Right ventricle myocardium inferior (tissue), 1 donor: ENCODE measurements at regions not wholly inside any gene's neighbourhood (a gene's known extent, or its start where the extent isn't known, plus 50 kb on each side); places are given as distances from the start of the nearest gene placed in this dataset.
A peak's percentile ranks its signal among the peaks of the same experiment; 100 is the strongest.

Source experiments
- ATAC-seq: fragments of 200-7000 bp; cut with Tn5 transposase; one replicate; pipeline ENCODE4 v1.9.1; 2020; ENCODE audit warnings: mild to moderate bottlenecking, moderate library complexity
- DNase-seq: peaks from one replicate; pipeline ENCODE4 v3.0.0; 2021; ENCODE audit errors: missing footprints
- intact Hi-C: fragments of 100-400 bp; cut with DNase I; formaldehyde crosslinking; loops from one replicate; pipeline ENCODE4 v1.11.0; 2022
- donor health status: DM: no; HTN: yes; CAD: no; lungs with severe emphysema.

DNA sequence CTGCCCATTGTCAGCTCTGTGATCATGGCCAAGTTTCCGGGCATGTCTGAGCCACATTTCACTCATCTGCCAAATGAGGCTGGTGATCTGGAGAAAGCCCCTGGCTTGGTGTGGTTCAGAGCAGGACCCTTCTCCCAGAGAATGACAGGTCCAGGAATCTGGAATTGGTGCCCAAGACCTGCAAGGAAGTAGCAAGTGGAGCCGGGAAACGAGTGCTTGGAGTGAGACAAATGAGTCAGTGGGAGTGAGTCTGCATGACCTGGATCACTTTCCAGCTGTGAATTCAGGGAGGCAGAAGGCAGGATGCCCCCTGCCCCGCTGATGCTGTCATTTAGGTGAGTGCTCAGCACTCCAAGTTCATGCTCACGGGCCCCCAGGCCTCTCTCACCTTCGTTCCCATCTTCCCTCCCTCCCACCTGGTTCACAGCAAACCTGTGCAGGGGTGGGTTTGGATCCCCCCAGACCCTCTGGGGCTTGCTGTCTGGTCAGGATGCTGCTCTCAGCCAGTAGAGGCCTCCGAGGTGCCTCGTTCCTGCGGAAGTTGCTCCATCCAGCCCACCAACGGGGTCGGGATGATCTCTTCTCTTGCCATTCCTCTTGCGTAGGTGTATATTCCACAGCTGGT lies 104.4 kb downstream of the INHBB start:
- intact Hi-C loops = no loop called here
- no peak for DNase-seq

DNA sequence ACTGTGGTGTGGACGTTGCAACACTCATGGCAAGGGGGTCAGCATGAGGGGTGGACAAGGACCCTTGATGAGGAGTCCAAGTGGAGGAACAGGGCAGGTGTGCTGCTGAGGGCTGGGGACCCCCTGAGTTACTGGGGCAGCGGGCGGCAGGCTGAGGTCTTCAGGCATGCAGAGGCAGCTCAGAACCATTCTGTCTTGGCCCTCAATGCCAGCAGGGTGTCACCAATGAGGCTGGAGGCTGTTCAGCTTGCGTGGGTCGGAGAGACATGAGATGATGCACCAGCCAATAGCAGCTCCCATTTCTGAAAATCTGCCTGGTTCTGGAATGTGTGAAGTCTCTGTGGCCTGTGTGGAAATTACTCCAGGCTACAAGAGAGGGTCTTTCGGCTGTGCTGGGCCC lies 105.4 kb downstream of the INHBB start:
- ATAC-seq (no peak), DNase-seq (no peak)
- intact Hi-C loops = no loop called here

More for the DNA sequence above, 104.4 kb downstream of the INHBB start:
- no peak for ATAC-seq

DNA sequence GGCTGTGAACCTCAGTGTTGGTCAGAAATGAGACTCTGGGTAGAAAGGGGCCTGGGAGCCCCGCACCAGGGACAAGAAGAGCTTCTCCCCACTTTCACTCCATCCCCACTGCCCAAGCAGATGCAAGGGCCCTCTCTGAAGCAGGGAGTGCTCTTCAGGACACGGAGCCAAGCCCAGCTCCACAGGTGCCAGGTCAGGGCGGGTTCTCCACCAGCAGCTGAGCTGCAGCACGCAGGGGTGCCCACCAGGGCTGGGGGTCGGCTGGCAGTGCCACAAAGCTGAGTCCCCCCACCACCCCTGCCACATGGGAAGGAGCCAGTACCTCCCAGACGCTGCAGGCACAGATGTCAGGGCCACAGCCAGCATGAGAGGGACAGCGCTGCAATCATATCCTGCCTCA lies 106.2 kb downstream of the INHBB start:
- intact Hi-C loops = no loop called here
- DNase-seq (no peak), ATAC-seq (no peak)

DNA sequence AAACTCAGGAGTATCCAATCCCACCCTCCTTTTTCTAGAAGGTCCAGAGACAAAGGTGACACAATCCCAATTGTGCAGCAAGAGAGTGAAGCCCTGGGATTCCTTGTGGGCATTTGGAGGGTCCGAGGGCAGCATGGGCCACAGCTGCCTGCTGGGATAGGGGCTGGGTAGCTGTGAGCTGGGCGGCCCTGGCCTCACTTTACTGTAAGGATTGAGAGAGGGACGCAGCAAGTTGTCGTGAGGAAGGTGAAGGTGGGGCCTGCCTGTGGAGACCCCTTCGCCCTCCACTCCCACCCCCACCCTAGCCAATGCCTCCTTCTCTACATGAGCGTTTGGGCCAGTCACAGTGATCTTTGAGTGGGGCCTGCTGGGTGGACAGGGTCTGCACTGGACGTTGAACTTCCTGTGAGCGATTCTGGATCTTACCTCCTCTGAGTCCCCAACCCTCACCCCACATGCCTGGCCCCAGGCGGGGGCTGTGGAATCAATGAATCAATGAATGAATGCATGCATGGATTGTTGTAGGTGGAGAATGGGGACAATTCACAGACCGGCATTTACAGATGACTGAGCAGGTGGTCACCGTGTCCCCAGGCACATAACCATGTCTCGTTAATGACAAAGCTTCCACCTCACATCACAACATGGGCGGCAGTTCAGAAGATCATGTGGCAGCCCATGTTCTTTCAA lies 107.2 kb downstream of the INHBB start:
- intact Hi-C loops = no loop called here
- ATAC-seq = no peak
- peak; percentile 62 for DNase-seq

DNA sequence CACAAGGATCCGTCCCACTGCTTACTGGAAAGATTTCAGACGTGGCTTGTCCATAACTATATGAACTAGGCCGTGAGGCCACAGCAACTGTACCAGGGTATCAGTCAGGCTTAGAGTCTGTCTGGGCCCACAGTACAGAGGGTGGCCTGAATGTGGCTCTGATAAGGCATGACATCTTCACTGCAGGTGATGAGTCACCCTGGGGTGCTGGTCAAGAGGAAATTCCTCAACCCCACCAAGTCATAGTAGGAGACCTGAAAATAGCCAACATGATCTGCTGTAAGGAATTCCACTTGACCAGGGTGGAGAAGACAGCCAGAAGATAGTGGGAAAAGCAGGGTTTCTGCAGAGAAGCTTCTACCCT lies 107.7 kb downstream of the INHBB start:
- intact Hi-C loops = no loop called here
- ATAC-seq = no peak

DNA sequence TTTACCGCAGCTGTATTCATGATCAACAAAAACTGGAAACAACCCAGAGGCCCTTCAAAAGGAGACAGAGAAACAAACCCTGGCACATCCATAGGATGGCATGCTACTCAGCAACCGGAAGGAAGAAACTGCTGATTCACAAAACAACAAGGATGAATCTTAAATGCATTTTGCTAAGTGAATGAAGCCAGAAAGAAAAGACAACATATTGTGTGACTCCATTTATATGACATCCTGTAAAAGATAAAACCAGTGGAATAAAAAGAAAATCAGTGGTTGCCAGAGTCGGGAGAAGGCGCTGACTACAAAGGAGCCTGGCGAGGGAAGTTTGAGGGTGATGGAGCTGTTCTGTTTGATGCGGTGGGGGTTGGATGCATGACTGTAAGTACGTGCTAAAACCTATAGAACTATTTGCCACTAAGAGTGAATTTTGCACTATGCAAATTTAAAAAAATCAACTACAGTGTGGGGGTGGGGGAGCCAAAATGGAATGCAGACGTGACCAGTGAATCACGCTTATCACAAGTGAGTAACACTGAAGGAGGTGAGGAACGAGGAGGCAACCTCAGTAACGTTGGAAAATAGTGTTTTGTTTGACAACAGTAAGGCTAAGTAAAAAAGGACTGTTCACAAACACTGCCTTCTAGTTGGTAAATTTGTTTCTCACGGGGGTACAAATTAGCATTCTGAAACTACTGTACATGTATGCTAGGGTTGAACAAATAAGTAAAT lies 108.9 kb downstream of the INHBB start:
- DNase-seq (no peak), ATAC-seq (no peak)
- intact Hi-C loops = no loop called here

More for the DNA sequence above, 107.7 kb downstream of the INHBB start:
- no peak for DNase-seq

DNA sequence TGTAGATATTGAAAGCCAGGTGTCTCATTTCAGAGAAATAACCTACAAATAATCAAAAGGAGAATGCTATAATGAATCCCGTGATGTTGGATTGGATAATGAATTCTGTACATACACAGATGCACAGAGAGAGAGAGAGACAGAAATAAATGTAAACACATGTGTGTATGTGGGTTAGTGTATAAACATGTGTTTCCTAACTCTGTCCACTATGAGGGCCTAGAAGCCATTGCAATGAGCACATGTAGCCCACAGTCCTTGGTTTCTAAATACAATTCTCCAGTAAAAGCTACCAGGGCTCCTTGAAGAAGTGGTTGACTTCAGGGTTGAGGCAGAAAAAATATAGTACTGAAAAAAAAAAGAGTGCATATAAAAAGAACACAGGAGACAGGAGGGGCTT lies 109.5 kb downstream of the INHBB start:
- DNase-seq (no peak), ATAC-seq (no peak)
- intact Hi-C loops = no loop called here

DNA sequence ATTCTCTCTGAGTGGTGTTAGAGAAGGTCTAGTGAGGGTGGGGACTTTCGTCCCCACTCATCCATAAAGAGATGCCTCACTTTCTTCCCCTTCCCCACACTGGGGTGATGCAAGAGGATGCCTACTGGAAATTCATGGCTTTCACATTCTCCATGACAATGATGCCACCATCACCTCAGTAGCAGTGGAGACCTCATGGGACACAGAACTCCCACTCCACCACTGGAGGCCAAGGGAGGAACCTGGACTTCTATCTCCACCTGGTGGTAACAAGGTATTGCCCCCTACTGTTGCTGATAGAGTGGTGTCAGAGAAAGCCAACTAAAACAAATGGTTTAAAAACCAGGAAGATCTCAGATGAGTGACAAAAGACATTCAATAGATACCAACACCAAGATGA lies 110.9 kb downstream of the INHBB start:
- intact Hi-C loops = no loop called here
- ATAC-seq = no peak
- no peak for DNase-seq

DNA sequence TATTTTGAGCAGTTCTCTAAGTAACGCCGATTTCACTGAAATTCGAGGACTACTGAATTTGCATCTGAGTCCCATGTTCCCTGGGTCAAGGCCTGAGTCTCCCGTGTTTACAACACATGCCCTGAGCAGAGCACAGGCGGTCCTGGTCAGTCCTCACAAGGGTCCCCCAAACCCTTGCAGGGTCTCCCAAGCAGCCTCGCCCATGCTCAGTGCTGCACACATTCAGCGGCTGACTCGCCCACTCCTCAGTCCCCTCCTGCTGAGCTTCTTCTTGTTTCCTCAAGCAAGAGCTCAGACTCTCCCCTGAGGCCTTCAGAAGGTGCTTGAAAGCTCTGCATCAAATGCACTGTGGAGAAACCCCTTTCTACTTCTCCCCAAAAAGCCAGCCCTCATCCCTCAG lies 114.6 kb downstream of the INHBB start:
- intact Hi-C loops = no loop called here
- no peak for ATAC-seq

DNA sequence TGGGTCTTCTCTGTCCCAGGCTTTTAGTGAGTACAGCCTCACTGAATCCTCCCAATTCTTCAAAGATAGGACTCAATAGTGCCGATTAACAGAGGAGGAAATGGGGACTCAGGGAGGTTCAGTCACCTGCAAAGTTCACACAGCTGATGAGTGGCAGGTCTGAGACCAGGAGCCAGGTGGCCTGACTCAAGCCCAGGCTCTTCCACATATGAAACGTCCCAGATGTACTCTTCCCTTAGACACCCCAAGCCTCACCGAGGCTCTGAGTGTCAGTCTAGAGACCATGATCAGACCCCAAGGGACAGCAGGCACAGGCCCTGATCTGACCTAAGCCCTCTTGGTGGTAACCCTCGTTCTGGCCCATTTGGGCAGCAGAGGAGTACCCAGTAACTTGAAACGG lies 115.2 kb downstream of the INHBB start:
- intact Hi-C loops = no loop called here
- ATAC-seq = no peak
- DNase-seq = no peak

More for the DNA sequence above, 114.6 kb downstream of the INHBB start:
- no peak for DNase-seq

DNA sequence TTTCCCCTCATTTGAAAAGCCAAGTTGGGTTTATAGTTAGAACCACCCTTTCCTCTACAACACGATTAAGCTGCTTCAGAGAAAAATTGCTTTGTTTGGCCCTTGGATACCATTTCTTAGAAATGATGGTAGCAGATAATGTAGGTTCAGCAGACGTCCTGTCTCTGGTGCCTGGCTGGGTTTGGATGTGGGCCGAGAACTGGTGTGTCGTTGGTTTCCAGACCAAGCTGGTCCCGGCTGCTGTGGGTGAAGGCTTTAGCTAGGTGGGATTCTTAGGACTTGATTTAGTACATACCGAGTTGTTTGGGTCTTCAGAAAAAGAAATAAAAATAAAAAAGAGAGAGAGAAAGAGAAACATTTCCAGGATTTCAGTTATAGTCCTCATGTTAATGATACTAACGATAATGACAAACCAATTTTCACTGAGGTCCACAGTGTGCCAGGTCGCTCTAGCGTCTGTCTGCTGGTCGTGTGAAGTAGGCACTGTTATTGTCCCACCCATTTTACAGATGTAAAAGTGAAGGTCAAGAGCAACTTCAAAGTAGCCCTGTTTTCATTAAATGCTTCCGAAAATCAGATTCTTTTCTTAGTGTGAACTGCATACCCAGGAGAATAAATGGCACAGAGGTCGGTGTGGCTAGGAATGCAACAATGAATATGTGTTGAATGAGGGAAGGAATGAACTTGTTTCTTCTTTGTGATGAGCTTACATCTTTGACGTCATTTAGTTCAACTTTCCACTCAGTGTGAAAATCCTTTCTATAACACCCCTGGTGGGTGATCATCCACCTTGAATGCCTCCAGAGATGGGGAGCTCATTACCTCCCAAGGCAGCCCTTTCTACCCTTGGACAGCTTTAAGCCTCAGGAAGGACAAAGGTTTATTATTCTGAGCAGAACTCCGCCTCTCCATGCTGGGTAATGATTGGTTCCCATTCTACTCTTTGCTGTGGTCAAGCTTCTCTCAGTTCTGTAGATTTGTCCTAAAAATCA lies 115.9 kb downstream of the INHBB start:
- no peak for ATAC-seq

DNA sequence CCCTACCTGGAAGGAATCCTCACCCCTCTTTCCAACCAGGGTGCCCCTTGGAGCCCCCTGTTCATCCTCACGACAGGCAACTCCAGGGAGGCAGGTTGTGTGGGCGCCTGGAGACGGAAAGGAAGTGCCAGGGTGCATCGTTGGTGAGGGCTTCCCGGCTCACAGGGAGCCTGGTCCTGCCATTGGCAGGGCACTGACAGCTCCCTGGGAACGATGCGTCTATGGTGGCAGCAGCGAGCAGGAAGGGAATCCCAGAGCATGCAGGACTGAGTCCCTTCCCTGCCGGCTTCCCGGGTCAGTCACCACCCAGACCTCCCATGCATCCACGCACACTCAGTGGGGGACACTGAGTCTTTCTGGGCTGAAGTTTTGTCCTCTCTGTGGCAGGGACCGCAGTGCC lies 117.6 kb downstream of the INHBB start:
- ATAC-seq (peak; percentile 30), DNase-seq (no peak)
- intact Hi-C loops = no loop called here

More for the DNA sequence above, 115.9 kb downstream of the INHBB start:
- intact Hi-C loops = no loop called here
- DNase-seq = no peak

DNA sequence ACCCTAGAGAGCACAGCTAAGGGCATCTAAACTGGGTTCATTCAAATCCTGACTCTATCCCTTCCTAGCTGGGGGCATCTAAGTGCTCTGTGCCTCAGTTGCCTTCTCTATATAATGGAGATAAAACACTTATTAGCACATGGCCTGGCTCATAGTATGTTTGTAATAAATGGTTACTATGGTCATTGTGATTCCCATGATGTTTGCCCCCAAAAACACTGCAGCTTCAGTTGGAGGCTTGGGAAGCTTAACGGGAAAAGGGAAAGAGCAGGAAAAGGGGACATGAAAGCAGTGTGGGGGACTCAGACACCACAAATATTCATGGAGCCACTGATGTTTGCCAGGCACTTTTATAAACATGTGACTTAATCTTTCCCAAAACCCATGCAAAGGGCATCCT lies 118.1 kb downstream of the INHBB start:
- intact Hi-C loops = no loop called here
- DNase-seq (no peak), ATAC-seq (no peak)

DNA sequence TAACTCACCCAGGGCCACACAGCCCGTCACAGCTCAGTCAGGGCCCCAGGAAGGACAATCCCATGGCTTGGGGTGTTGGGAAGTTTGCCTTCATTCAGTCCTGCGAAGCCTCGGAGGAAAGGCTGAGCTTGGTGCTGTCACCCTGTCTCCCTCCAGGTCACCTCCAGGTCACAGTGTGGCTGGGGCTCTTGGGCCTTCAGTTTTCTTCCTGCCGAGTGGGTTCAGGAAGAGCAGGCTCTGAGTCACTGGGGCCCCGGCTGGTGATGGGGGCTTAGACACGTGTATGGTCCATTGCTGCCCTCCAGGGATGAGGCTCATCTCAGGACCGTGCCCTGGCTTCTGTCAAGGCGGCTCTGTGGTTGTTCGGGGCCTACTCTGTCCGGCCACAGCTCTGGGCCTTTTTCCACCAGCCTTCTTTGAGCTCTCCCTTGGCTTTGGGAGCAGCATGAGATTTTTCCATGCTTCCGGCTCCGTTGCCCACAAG lies 118.6 kb downstream of the INHBB start:
- ATAC-seq (no peak), DNase-seq (no peak)
- intact Hi-C loops = no loop called here

DNA sequence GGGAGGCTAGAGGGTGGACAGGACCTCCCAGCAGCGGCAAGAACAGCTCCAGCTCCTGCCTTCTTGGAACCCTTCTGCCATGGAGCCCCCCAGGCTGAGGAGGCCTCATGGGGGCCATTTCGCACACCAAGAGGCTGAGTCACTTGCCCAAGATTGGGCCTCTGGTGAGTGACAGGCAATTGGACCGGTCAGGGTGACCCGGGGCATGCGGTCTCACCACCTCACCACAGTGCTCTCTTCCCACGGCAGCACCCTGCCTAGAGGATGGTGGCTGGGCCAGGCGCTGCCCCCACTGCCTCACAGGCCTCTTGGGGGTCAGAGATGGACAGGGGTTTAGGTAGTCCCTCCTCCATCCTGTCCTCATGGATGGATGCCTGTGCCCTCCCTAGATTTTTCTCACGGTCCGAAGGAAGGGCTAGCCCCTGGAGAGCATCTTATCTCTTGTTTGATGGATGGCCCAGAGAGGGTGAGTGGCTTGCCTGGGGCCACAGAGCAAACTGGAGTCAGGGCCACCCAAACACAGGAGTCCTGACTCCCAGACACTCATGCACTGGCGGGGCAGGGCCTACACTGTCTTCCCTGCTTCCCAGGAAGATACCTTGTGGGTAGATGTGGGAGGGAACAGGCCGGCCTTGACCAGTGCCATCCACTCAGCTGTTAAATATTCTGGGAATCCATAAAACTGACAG lies 119.2 kb downstream of the INHBB start:
- intact Hi-C loops = no loop called here
- no peak for ATAC-seq
- no peak for DNase-seq

DNA sequence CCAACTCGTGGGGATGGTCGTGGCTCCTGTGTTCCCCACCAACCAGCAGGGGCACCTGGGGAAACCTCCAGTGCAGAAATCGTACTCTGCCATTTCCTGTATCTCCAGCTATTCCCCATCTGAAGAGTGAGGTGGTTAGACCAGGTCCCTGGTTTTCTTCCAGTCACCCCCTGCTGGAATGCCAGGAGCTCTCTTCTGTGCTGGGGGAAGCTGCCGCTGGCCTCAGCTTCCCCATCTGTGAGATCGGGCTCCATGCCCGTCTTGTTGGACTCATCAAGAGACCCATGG lies 119.7 kb downstream of the INHBB start:
- DNase-seq (no peak), ATAC-seq (no peak)
- intact Hi-C loops = no loop called here

DNA sequence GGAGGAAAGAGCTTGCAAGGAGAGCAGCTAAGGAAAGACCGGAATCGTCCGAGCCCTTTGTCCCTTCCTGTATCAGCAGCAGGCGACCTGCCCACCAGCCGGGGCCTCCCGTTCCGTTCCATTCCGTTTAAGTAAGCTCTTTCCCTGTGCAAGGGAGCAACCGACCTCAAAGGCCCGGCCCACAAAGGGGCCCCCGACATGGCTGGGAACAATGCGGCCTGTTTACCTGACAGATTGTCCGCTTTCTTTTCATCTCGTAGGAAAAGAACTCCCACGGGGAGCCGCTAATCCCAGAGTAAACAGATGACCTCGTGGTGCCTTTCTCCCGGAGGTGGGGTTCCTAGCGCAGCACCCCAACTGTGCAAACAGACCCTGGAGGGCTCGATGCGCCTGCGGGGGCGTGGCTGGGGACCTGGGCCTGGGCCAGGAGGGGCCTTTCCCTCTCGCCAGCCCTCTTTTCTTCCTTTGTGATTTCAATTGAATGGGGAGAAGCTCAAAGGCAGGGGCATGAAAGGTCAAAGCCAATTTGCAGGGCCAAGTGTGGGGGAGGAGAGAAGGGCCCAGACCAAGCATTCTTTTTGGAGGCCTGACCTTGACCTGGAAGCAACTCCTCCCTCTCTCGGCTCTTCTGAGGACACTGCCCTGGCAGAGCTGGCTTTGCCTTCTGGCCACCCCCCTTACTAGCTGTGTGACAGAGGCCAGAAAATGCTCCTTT lies 120.2 kb downstream of the INHBB start:
- DNase-seq (no peak), ATAC-seq (no peak)
- intact Hi-C loops = no loop called here

DNA sequence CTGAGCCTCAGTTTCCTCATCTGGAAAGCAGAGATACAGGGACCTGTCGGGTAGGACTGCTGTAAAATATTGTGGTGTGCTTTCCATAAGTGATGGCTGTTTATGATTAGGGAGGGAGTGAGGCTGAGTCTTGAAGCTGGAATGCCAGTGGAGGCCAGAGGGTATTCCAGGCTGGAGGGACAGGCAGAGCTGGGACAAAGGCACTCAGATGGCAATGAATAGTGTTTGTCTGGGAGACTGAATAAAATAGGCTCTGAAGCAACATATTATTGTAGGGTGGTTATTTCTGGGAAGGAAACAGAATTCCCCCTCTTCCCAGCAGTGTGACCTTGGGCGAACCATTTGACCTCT lies 120.7 kb downstream of the INHBB start:
- DNase-seq (no peak), ATAC-seq (no peak)
- intact Hi-C loops = no loop called here
